Activated T-helper 1 cell treated with anti-CD3 and anti-CD28 coated beads, Interleukin-12 subunit alpha, Interleukin-12 subunit beta, Interleukin-2, Interleukin-4 antibody, amounts not matched to agents 30 ng/mL and 10 ng/mL and 1 ng/mL, durations not matched to agents 14 hours and 24 hours and 36 hours (primary cell): ENCODE measurements at regions not wholly inside any gene's neighbourhood (a gene's known extent, or its start where the extent isn't known, plus 50 kb on each side); places are given as distances from the start of the nearest gene placed in this dataset.

Source experiments
- DNase-seq: peaks from one replicate; pipeline ENCODE4 v3.0.0; 2021; ENCODE audit warnings: low spot score
- H3K27ac Mint-ChIP-seq: one replicate; pipeline ENCODE4 v1.8.0; 2021; ENCODE audit warnings: mild to moderate bottlenecking, mixed read lengths
- H3K27me3 Mint-ChIP-seq: one replicate; pipeline ENCODE4 v1.8.0; 2022; ENCODE audit warnings: mild to moderate bottlenecking, moderate library complexity, mixed read lengths; ENCODE audit not compliant: insufficient read depth
- H3K36me3 Mint-ChIP-seq: one replicate; pipeline ENCODE4 v1.8.0; 2021; ENCODE audit warnings: low read depth, mixed read lengths
- H3K4me1 Mint-ChIP-seq: one replicate; pipeline ENCODE4 v1.8.0; 2021; ENCODE audit warnings: low read depth, mixed read lengths
- H3K4me3 Mint-ChIP-seq: one replicate; pipeline ENCODE4 v1.8.0; 2021; ENCODE audit warnings: mild to moderate bottlenecking, moderate library complexity, mixed read lengths
- H3K9me3 Mint-ChIP-seq: one replicate; pipeline ENCODE4 v1.8.0; 2021; ENCODE audit warnings: mixed read lengths
- intact Hi-C: fragments of 100-400 bp; cut with micrococcal nuclease; formaldehyde crosslinking; loops from one replicate; pipeline ENCODE4 v1.15.1; 2024

DNA sequence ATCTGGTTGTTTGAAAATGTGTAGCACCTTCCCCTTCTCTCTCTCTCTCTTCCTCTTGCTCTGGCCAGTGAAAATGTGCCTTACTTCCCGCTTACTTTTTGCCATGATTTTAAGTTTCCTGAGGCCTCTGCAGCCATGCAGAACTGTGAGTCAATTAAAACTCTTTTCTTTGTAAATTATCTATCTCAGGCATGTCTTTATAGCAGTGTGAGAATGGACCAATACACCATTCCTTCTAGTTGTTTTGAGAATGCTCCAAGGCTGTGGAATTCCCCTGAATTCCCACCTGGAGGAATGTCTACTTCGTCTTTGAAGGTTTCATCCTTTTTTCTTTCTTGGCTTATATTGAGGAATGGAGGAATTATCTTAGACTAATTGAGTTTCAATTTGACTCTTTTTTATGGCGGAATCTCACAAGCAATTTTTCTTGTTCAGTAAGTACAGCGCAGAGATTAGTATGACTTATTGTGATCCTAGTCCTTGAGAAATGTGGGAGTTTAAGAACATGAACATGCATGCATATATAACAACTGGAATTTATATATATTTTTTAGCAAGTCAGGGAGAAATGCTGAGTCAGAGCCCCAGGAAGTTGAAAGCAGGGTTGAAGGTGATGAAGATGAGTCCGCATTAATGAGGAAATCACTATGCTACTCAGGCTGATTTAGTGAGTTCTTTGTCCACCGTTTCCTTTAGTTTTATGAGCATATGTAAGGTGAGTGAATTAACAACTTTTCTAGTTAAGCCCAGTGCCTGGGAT lies 488.1 kb upstream of the ADAMTS16 start:
- Mint-ChIP-seq H3K4me1 (no peaks in the 10 kb centered on the region), H3K4me3 (no peak overlapping the region), H3K9me3 (peaks cover 14% of the 10 kb centered on the region), H3K27me3 (no peaks in the 10 kb centered on the region), H3K36me3 (no peaks in the 10 kb centered on the region), H3K27ac (no peak overlapping the region)
- no peak for DNase-seq
- intact Hi-C loops: no loop called here

DNA sequence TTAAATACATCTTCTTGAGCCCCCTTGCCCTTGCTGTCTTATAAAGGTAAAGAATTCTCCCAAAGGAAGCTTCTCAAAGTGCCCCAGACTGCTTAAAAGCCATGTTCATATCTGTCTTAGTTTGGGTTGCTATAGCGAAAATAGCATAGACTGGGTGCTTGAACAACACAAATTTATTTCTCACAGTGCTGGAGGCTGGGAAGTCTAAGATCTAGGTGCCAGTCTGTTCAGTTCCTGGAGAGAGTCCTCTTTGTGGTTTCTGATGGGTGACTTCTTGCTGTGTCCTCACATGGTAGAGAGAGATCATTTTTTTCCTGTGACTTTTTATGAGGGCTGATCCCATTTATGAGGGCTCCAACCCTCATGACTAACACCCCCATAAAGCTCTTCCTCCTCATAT lies 486.7 kb upstream of the ADAMTS16 start:
- H3K9me3 Mint-ChIP-seq: peaks cover 14% of the 10 kb centered on the region
- H3K4me1 Mint-ChIP-seq: no peaks in the 10 kb centered on the region
- H3K27me3 Mint-ChIP-seq: no peaks in the 10 kb centered on the region
- no peak overlapping the region for H3K4me3 Mint-ChIP-seq
- no peak overlapping the region for H3K27ac Mint-ChIP-seq
- H3K36me3 Mint-ChIP-seq: no peaks in the 10 kb centered on the region
- intact Hi-C loops: no loop called here
- DNase-seq: no peak

DNA sequence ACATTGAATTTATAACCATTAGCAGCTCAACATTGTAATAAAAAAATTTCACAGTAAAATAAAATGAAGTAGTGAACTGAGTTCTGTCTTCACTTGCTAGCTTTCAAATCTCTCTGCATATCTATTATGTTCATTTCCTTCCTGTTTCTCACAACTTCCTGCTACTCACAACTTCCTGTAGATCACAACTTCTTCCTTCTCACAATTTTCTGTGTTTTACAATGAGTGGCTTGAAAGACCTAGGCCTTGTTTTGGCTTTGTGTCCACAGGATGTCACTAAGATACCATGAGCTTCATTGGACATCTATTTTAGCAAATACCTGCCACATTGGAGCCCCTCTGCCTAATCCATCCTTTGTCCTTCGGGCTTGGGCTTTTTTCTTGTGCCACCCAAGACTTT lies 480.3 kb upstream of the ADAMTS16 start:
- Mint-ChIP-seq H3K4me1 (no peaks in the 10 kb centered on the region), H3K27me3 (no peaks in the 10 kb centered on the region), H3K9me3 (peaks cover 37% of the 10 kb centered on the region), H3K36me3 (no peaks in the 10 kb centered on the region), H3K4me3 (no peak overlapping the region), H3K27ac (no peak overlapping the region)
- no peak for DNase-seq
- intact Hi-C loops: no loop called here

DNA sequence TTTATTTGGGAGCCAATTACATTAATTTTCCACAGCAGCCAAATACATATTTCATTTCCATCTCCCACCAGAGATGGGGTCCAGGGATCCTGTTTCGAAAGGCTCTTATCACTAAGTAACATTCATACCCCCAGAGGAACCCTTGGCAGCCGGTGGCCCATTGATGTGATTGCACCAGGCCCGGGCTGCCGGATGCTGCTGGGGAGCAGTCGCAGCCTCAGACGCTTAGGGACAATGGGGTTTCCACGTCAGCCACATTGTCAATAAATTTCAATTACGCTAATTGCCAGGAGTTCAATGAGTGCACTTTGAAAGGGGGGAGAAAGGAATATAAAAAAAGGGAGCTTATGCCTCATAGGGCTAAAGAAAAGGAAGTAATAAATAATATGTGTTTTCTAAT lies 478.8 kb upstream of the ADAMTS16 start:
- Mint-ChIP-seq H3K27ac (no peak overlapping the region), H3K4me3 (no peak overlapping the region), H3K4me1 (no peaks in the 10 kb centered on the region), H3K9me3 (peaks cover 35% of the 10 kb centered on the region), H3K27me3 (no peaks in the 10 kb centered on the region), H3K36me3 (no peaks in the 10 kb centered on the region)
- DNase-seq: no peak
- intact Hi-C loops: no loop called here

DNA sequence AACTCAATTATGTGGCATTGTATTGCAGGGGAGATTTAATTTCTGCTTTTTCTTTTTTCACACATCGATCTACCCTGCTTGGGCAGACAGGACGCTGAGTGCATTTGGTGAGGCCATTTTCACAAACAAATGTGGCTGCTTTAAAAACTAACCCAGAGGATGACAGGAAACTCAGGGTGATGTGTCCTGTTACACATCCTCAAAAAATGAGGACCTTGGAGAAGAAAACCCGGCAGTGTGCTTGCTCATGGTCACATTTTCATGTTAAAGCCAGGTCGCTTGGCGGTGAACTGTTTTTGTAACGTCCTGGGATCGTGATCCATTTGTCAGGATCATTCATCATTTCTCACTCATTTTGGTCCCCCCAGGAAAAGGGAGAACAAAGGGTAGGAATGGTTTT lies 478.3 kb upstream of the ADAMTS16 start:
- intact Hi-C loops: no loop called here
- H3K27me3 Mint-ChIP-seq: no peaks in the 10 kb centered on the region
- DNase-seq: no peak
- H3K4me1 Mint-ChIP-seq: no peaks in the 10 kb centered on the region
- no peak overlapping the region for H3K4me3 Mint-ChIP-seq
- H3K27ac Mint-ChIP-seq: no peak overlapping the region
- peaks cover 33% of the 10 kb centered on the region for H3K9me3 Mint-ChIP-seq
- no peaks in the 10 kb centered on the region for H3K36me3 Mint-ChIP-seq

DNA sequence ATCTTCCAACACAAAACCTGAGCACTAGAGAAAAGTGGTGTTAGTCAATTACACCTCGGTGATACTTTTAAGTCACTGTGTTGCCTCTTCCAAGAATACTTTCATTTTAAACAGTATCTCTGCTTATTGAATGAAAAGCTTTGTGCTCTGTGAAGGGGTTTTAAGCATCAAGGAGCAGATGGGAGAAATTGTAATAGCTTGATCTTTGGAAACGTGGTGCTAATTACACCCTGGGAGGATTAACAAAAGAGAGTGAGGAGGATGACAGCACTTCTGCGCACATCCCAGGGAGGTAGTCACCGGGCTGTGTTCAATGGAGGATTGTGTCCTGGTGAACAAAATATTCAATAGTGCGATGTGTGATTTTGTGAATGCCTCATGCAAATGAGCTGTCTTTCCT lies 477.4 kb upstream of the ADAMTS16 start:
- H3K4me1 Mint-ChIP-seq: no peaks in the 10 kb centered on the region
- no peaks in the 10 kb centered on the region for H3K36me3 Mint-ChIP-seq
- H3K27me3 Mint-ChIP-seq: no peaks in the 10 kb centered on the region
- H3K4me3 Mint-ChIP-seq: no peak overlapping the region
- H3K27ac Mint-ChIP-seq: no peak overlapping the region
- no peak for DNase-seq
- peaks cover 33% of the 10 kb centered on the region for H3K9me3 Mint-ChIP-seq
- intact Hi-C loops: no loop called here

DNA sequence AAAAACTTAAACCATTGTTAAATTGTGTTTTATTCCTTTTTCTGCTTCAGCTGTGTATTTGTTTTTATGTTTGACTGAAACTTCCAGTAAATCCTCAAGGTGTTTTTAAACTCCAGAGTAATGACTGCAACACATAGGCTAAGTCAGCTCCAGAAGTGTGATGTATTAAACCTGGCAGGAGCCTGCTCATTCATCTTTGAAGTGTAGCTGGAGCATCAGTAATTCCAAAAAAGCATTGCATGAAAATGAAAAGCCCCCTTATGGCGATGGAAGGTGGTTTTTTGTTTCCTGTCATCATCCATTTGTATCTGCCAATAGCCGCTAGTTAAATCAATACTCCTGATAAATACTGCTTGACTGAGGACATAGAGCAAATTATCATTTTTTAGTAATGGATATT lies 474.2 kb upstream of the ADAMTS16 start:
- Mint-ChIP-seq H3K9me3 (peaks cover 6% of the 10 kb centered on the region), H3K27ac (no peak overlapping the region), H3K4me3 (no peak overlapping the region), H3K4me1 (no peaks in the 10 kb centered on the region), H3K36me3 (no peaks in the 10 kb centered on the region), H3K27me3 (no peaks in the 10 kb centered on the region)
- intact Hi-C loops: no loop called here
- DNase-seq: no peak

DNA sequence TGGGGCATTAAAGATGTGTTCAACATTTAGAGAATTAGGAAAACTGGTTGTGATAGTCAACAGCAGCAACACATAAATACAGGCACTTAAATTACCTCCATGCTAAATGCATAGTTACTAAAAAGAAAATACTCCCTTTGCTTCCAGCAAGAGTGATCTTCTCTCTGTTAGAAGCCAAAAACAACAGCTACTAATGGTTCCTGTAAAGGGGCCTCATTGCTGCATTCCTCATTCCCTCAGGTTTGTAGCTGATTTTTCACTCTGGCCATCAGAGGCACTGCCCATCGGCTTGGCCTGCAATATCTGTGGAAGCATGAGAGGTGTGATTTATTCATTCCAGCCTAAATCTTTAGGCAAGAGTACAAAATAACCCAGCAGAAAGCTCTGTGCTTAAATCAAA lies 466.0 kb upstream of the ADAMTS16 start:
- no peaks in the 10 kb centered on the region for H3K36me3 Mint-ChIP-seq
- intact Hi-C loops: no loop called here
- DNase-seq: no peak

DNA sequence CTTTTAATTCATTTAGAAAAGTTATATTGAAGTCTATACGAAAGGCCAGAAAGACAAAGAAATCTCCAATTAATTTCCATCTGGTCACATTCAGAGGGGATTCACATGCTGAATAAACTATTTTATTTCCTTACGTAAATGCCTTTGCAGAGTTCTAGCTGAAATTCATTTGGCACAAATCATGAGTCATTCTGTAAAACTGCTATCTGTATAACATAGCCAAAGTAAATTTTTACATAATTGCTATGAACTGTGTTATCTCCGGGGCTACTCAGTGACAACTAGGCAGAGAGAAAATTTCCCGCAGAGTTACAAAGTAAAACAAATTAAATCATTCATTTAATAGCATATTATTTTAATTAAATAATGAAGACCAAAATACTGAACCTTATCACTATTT lies 463.2 kb upstream of the ADAMTS16 start:
- Mint-ChIP-seq H3K36me3 (no peaks in the 10 kb centered on the region), H3K4me3 (no peak overlapping the region), H3K27me3 (no peaks in the 10 kb centered on the region), H3K9me3 (peaks cover 19% of the 10 kb centered on the region), H3K27ac (no peak overlapping the region), H3K4me1 (no peaks in the 10 kb centered on the region)
- DNase-seq: no peak
- intact Hi-C loops: no loop called here

More for the DNA sequence above, 466.0 kb upstream of the ADAMTS16 start:
- Mint-ChIP-seq H3K27ac (no peak overlapping the region), H3K4me3 (no peak overlapping the region), H3K27me3 (no peaks in the 10 kb centered on the region), H3K9me3 (peaks cover 9% of the 10 kb centered on the region), H3K4me1 (no peaks in the 10 kb centered on the region)

DNA sequence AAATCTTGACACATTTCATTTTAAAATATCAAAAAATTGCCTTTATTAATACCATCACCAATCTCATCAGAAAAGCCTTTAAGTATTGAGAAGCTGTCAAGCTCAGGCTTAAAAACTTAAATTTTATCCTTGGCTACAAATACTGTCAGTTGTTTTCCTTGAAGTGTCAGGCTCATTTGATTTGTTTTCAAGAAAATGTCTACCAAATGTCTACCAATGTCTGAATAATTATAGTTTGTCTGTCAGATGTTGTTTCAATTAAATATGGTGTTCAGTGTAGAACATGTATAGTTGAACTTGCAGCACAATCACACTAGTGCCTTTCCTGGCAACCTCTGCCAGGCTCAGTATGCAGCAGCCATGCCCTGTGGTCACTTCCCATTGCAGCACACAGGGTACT lies 455.2 kb upstream of the ADAMTS16 start:
- Mint-ChIP-seq H3K27ac (no peak overlapping the region), H3K9me3 (peaks cover 17% of the 10 kb centered on the region), H3K4me3 (no peak overlapping the region), H3K4me1 (no peaks in the 10 kb centered on the region), H3K27me3 (no peaks in the 10 kb centered on the region), H3K36me3 (peaks cover 1% of the 10 kb centered on the region)
- no peak for DNase-seq
- intact Hi-C loops: no loop called here

DNA sequence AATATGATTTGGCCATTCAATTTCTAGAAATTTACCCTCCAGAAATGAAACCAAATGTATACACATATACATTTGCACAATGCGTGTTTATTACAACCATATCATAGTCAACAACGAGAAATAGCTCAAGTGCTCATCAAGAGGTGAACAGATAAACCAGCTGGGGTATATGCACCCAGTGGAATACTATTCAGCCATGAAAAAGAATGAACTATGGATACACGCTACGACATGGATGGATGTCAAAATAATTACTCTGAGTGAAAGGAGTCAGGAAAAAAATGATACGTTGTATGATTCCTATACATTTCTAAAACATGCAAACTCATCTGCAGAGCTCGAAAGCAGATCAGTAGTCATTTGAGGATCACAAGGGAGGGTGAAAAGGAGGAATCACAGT lies 441.5 kb upstream of the ADAMTS16 start:
- no peak overlapping the region for H3K4me3 Mint-ChIP-seq
- H3K4me1 Mint-ChIP-seq: no peaks in the 10 kb centered on the region
- intact Hi-C loops: no loop called here
- H3K27me3 Mint-ChIP-seq: no peaks in the 10 kb centered on the region
- DNase-seq: no peak
- H3K27ac Mint-ChIP-seq: no peak overlapping the region
- peaks cover 12% of the 10 kb centered on the region for H3K9me3 Mint-ChIP-seq
- H3K36me3 Mint-ChIP-seq: no peaks in the 10 kb centered on the region

DNA sequence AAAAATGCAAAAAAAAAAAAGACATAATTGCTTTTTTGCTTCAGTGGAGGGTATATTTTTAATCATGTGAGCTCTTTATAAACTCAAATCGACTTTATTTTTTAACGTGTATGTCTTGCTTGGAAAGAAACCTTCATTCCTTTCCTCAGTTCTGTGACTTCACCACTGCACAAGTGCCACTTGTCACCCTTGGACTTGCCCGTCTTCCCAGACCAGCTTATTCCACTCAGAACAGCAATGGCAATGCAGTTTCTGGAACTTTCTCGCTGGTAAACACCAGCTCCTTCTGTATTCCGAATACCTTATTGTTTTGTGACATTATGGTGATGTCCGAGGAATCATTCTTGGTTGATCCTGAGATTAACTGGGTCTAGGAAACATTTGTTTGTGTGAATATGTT lies 440.5 kb upstream of the ADAMTS16 start:
- Mint-ChIP-seq H3K4me3 (no peak overlapping the region), H3K27me3 (no peaks in the 10 kb centered on the region), H3K36me3 (no peaks in the 10 kb centered on the region), H3K4me1 (no peaks in the 10 kb centered on the region), H3K9me3 (peaks cover 6% of the 10 kb centered on the region), H3K27ac (no peak overlapping the region)
- DNase-seq: no peak
- intact Hi-C loops: no loop called here

DNA sequence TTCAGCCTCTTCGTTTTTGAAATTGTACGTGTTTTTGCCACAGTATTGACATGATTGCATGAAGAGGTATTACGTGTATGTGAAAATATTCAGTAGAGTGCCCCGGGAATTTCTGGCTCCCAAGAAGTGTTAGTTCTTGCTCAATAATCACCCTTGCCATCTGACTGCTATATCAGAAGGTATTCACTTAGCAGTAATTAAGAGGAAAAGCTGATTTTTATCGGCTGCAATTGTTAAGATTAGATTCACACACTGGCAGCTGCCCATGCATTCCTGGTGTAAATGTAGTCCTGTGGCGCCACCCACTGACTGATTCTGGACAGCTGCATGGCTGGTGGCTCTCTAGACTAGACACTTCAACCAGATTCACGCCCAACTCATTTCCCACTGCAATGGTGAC lies 440.1 kb upstream of the ADAMTS16 start:
- intact Hi-C loops: no loop called here
- no peak overlapping the region for H3K4me3 Mint-ChIP-seq
- H3K9me3 Mint-ChIP-seq: peaks cover 6% of the 10 kb centered on the region
- no peaks in the 10 kb centered on the region for H3K27me3 Mint-ChIP-seq
- no peaks in the 10 kb centered on the region for H3K36me3 Mint-ChIP-seq
- H3K4me1 Mint-ChIP-seq: no peaks in the 10 kb centered on the region
- no peak overlapping the region for H3K27ac Mint-ChIP-seq
- no peak for DNase-seq

DNA sequence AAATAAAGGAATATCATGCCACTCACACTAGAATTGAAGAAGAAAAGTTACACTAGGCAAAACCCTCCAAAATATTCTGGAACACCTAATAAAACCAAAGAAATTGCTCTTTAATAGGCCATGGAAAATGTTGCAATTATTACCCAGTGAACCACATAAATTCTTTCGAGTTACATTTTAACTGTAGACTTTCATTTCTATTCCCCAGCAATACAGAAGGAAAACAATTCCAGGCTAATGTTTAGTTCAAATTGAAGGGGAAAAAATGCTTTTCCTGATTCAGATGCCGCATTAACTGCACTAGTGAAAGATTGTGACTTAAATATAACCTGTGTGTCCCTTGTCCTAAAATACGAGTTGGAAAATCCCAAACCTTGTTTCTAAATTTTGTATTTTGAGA lies 439.3 kb upstream of the ADAMTS16 start:
- no peak for DNase-seq
- H3K27ac Mint-ChIP-seq: no peak overlapping the region
- no peaks in the 10 kb centered on the region for H3K4me1 Mint-ChIP-seq
- no peaks in the 10 kb centered on the region for H3K27me3 Mint-ChIP-seq
- H3K9me3 Mint-ChIP-seq: peaks cover under 1% of the 10 kb centered on the region
- no peaks in the 10 kb centered on the region for H3K36me3 Mint-ChIP-seq
- intact Hi-C loops: no loop called here
- no peak overlapping the region for H3K4me3 Mint-ChIP-seq
